HG02943 (cell line): ENCODE measurements at regions not wholly inside any gene's neighbourhood (a gene's known extent, or its start where the extent isn't known, plus 50 kb on each side); places are given as distances from the start of the nearest gene placed in this dataset.

Experiments used
- ATAC-seq: cut with Tn5 transposase; IDR thresholded peaks from one replicate; pipeline ENCODE4 v1.9.1; 2021; ENCODE audit warnings: mild to moderate bottlenecking, low read depth, moderate library complexity; ENCODE audit not compliant: unreplicated experiment

GRCh38 chr13:22655106-22655852, 525.5 kb upstream of the SGCG start:
- ATAC-seq: no peak

- ATAC-seq: no peak
These were observed 518.0 kb upstream of the SGCG start for GRCh38 chr13:22662771-22663170.

- no peak for ATAC-seq
These were observed 515.3 kb upstream of the SGCG start for GRCh38 chr13:22665506-22665905.

GRCh38 chr13:22690756-22691155, 490.0 kb upstream of the SGCG start:
- ATAC-seq: no peak

GRCh38 chr13:22693691-22694090, 487.1 kb upstream of the SGCG start:
- ATAC-seq: no peak

GRCh38 chr13:22696433-22696832, 484.3 kb upstream of the SGCG start:
- ATAC-seq: no peak

- no peak for ATAC-seq
These were observed 482.3 kb upstream of the SGCG start for GRCh38 chr13:22698467-22698866.

- ATAC-seq: no peak
These were observed 480.4 kb upstream of the SGCG start for GRCh38 chr13:22700246-22700887.

- ATAC-seq: no peak
These were observed 477.1 kb upstream of the SGCG start for GRCh38 chr13:22703601-22704209.

- ATAC-seq: no peak
These were observed 472.8 kb upstream of the SGCG start for GRCh38 chr13:22707946-22708345.

- no peak for ATAC-seq
These were observed 463.7 kb upstream of the SGCG start for GRCh38 chr13:22717036-22717435.

- no peak for ATAC-seq
These were observed 454.1 kb upstream of the SGCG start for GRCh38 chr13:22726726-22727125.

- no peak for ATAC-seq
These were observed 445.5 kb upstream of the SGCG start for GRCh38 chr13:22735011-22735995.

- ATAC-seq: no peak
These were observed 444.6 kb upstream of the SGCG start for GRCh38 chr13:22736084-22736767.

GRCh38 chr13:22736768-22737092, 444.0 kb upstream of the SGCG start:
- ATAC-seq: no peak

- ATAC-seq: no peak
These were observed 442.4 kb upstream of the SGCG start for GRCh38 chr13:22738357-22738756.

GRCh38 chr13:22740264-22740663, 440.5 kb upstream of the SGCG start:
- no peak for ATAC-seq

- ATAC-seq: no peak
These were observed 435.9 kb upstream of the SGCG start for GRCh38 chr13:22744688-22745452.

- ATAC-seq: no peak
These were observed 431.8 kb upstream of the SGCG start for GRCh38 chr13:22748866-22749577.
